Kidney capillary endothelial cell (primary cell): ENCODE measurements at regions not wholly inside any gene's neighbourhood (a gene's known extent, or its start where the extent isn't known, plus 50 kb on each side); places are given as distances from the start of the nearest gene placed in this dataset.

ENCODE experiments used
- DNase-seq: peaks from one replicate; pipeline ENCODE4 v3.0.0-alpha.2; 2018; ENCODE audit warnings: low spot score

DNA sequence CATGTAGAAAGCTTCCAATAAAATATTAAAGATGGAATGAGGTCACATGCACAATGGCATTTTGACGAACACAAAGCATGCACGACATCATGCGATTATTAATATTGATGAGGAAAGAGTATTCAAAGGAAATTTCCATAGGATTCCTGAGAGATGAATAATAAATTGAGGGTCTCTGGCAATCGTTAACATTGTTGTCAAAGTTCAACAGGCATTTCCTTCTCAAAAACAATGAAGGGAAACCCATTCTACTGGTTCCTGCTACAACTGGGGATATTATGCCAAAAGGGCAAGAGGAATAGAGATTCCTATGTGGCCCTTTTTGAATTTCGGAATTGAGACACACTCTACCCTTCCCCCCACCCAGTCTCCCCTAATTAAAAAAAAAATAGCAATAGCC lies 128.3 kb upstream of the NUDT7 start:
- DNase-seq = peak; percentile 88

DNA sequence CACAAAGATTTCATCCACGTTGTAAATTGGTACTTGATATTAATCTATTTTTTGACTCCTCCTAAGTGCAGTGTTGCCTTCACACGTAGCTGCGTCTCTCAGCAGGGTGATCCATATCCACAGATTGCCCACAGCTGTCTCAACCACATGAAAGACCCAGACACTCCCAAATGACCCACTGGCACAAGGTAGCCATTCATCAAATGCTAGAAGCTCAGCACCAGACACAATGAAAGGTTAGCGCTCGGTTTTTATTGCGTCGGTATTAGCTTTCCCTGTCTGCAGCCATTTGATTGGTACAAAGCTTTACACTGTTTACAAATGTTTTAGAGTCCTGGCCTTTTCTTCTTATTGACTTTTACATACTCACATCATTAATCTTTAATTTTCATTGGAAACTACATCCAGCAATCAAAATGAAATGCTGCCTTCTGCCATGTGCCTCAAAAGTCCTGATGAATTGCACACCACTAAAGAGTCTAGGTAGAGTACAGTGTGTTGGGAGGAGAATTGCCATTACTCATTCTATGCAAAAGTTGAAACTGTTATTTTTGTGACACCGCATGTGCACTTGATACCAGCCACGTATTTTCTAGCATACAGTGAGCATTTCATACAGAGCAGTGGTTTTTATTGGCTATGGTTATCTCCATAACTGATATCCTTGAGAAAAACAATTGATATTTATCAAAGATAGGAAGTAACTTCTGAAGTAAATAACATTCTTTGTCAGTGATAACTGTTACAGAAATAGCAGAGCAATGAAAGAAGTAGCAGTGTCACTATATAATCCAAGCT lies 127.3 kb upstream of the NUDT7 start:
- DNase-seq = peak; percentile 30

DNA sequence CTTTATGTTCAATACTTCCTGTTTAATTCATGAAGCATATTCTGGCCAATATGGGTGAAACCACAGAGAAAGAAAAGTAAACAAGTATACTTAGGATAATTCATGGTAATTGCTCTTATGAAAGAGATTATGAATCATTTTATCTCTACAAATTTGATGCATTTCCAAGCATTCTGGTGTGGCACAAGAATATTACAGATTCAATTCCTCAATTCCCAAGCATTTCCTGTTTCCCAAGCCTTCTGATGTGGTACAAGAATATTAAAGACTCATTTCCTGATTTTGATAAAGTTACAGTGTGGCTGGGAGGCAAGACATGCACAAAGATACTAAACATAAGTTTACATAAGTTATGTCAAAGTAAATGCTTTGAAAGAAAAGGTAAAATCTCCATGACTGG lies 126.1 kb upstream of the NUDT7 start:
- peak; percentile 72 for DNase-seq

DNA sequence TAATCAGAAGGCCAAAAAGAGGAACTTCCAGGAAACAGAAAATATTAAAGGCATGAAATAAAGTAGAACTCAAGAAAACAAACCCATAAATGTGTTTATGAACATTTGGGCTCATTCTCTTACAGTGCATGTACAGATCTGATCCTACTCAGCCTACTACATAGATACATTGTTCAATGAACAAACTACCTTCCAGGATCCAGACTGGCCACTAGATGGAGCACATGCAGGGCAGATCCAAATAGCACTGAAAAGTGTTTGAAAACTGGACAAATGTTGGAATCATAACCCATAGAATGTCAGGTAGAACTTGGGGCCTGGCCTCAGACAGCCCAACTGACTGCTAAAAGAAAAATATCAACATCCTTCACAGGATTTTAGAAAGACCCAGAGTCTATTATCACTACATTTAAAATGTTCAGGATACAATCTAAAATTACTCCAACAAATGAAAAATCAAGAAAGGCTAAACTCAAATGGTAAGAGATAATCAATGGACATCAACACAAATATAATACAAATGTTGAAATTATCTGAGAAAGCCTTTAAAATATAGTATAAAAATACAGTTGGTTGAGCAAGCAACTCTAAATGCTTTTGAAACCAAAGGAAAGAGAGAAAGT lies 122.4 kb upstream of the NUDT7 start:
- DNase-seq = peak; percentile 62

DNA sequence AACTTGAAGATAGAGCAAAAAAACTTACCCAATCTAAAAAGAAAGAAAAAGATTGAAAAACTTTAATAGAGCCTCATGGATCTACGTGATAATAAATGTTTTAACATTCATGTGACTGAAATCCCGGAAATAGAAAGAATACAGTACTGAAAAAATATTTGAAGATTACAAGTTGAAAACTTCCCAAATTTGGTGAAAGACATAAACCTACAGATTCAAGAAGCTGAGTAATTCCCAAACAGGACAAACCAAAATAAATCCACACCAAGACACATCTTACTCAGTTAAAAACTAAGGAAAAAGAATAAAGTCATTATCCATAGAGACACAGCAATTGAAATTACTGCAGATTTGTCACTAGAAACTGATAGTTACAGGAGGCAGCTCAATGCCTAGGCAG lies 121.8 kb upstream of the NUDT7 start:
- no peak for DNase-seq

DNA sequence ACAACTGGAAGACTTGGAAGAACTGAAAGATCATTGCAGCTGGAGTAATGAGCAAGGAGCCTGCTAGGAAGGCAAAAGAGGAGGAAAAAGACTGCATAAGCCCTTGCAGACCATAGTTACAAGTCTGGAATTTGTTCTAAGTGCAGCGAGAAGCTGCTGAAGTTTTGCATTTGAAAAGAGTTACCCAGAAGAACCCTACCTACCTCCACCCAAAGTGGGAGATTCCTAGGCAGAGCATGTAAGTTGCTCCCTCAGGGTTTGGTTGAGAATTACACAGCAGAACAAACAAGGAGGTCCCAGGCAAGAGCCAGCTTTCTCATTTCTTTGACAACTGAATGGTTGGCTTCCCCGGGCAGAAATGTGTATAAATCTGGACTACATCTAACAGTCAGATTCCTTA lies 118.7 kb upstream of the NUDT7 start:
- no peak for DNase-seq

DNA sequence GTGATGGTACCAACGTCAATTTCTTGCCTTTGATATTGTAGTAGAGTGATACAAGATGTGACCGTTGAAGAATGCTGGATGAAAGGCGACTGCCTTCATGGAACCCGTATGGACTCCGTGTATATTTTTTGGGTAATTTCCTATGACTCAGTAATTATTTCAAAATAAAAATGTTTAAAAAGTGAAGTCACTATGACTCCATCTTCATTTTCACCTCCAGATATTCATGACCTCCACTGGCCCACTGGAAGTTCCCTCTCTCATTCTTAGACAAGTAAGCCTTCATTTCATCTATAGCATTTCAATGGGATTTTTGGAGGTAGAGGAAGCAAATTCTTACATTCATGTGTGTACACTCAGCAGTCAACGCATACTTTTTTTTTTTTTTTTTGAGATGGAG lies 111.8 kb upstream of the NUDT7 start:
- DNase-seq = no peak

DNA sequence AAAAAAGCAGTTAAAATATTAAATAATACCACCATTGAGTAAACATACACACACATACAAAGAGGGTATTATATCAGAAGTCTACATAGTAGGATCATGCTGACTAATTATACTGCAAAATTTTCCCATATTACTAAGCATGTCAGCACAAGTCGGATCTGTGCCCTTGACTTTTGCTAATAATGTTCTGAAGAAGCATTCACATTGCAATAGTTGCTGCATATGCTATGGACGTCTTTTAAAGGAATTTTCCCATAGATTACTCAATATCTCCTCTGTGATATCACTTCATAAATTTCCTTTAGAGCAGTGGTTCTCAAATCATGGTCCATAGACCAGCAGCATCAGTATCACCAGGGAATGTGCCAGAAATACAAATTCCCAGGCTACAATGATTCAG lies 110.9 kb upstream of the NUDT7 start:
- DNase-seq = no peak

DNA sequence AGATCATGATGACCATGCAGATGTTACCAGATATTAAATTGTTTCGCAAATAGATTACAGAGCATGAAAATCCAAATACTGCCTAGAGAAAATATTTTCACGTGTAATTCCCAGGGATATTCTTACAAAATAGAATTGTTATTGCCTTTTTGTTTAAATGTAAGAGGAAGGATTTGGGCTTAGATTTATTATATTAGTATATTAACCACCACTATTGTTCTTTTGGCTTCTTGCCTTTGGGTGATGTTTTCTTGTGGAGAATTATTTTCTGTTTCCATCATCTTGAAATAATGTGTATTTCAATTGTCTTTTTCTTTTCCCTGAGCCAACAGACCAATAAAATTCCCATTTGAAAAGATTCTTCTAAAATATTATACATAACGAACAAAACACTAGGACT lies 109.7 kb upstream of the NUDT7 start:
- DNase-seq = no peak

DNA sequence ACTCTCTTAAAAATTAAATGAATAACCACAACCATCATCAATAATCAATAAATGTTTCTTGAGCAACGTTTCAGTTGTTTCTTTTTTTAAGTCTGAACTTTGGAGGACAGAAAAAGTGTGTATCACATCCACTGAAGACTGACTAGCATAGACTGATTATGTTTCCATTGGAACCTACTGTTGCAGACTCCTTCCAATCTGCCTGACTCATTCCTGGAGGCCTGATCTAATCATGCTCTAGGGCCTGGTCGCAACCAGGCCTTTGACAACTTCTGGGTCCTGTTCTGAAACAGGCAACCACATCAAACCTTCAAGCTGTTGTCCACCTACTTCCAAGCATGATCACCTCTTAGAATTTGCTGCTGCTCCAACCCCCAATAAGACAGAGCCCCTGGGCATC lies 109.2 kb upstream of the NUDT7 start:
- DNase-seq = no peak

DNA sequence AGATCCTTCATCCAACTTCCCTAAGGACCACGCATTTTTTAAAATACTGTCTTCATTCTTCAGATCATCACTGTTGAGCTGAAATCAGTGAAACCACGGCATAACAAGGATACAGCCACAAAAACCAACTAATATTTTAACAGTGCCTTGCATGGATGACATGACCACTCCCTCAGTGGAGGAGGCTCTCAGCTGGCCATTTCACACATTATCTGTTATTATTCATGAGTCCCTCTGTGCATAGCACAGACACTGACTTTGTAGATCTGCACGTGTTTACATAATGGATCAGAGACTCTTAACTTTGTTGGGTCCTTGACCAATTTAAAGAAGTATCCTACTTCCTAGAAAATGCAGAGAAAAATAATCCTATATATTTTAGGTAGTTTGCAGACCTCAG lies 104.8 kb upstream of the NUDT7 start:
- DNase-seq = no peak

DNA sequence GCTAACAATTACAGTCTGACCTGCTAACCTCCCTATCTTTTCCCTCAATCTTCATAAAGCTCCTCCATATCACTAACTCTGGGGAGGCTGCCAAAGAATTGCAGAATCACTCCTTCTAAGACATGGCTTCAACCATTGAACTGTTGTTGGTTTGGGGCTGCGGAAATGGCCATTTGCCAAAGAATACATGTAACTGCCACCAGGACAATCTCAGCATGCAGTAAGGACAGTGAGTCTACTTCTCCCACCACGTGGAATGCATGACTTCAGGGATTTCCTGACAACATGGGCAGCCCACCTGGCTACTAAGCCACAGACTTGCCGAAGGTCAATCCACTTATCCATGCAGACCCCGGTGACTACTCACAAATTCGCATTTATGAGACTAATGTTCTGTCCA lies 104.3 kb upstream of the NUDT7 start:
- DNase-seq = no peak

DNA sequence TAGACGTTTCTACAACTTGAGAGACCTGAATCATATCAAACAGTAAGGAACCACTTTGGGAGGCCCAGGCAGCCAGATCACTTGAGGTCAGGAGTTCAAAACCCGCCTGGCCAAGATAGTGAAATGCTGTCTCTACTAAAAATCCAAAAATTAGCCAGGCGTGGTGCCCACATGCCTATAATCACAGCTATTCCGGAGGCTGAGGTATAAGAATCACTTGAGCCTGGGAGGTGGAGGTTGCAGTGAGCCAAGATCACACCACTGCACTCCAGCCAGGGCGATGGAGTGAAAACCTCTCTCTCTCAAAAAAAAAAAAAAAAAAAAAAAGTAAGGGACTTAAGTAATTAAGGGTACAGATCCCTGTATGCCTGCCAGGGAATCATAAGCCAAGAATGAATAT lies 103.4 kb upstream of the NUDT7 start:
- DNase-seq = no peak

DNA sequence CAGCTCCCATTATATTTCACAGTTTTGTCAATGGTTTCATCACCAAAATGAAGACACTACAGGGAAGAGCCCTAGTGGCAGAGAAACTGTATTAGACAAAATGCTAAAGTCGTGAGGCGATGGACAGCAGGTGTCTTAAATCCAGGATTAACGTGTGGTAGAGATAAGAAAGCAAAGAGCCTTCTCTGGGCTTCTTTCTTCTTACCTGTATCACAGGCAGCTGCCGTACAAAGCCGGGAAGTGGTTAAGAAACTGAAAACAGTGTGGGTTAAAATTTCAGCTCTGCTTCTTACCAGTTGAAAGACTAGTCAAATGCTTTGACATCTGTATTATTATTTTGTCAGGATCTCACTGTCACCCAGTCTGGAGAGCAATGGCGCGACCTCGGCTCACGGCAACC lies 98.2 kb upstream of the NUDT7 start:
- DNase-seq = no peak

DNA sequence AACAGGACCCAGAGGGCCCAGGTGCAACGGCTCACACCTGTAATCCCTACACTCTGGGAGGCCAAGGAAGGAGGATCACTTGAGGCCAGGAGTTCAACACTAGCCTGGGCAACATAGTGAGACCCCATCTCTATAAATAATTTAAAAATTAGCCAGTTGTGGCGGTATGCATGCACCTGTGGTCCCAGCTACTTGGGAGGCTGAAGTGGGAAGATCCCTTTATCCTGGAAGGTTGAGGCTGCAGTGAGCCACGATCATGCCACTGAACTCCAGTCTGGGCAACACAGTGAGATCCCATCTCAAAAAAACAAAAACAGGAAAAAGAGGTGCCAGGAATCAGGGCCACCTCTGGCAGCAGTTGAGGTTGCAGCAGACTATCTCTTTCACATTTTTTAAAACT lies 85.7 kb upstream of the NUDT7 start:
- no peak for DNase-seq

DNA sequence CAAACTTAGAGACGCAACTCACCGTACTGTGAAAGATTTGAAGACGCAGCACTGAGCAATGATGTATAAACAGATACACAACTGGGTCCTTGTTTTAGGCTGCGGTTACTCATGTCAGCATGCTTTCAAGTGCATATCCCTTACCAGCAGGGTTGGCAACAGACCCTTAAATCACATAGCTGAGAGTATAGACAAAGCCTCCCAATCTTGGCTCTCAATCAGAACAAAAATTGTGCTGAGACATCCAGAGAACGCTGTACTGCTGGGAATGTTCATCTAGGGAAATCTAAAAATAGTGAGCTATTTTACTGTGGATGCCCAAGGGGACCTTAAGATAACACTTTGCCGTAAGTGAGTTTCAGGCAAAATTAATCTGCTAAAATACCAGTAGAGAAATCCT lies 84.4 kb upstream of the NUDT7 start:
- DNase-seq = no peak

DNA sequence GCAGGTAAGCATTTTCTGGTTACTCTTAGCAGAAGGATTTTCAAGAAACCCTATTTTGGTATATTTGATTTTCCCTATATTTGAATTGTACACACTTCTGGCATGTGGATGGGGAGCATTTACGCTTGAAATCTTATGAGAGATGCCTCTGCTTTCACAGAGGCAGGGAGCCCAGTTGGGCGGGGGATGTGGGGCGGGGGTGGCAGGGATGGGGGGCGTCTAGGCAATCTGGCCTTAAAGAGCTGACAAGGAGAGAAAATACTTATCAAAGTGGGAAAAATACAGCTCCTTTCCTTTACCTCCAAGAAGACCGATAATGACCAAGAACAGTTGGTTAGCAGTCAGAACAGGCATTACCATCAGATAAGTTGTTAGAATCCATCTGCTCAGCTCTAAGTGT lies 79.1 kb upstream of the NUDT7 start:
- no peak for DNase-seq

DNA sequence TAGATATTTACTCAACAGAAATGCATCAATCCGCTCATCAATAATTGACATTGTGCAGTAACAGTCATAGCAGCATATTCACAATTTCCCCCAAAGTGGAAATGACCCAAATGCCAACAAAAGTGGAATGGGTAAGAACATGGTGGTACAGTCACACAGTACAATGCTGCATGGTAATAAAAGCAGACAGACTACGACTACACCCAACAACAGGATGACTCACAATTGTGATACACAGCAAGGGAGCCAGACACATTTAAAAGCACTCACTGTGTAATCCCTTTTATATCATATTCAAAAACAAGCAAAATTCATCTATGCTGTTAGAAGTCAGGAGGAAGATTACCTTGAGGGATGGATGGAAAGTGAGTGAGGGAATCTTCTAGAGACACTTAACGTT lies 76.5 kb upstream of the NUDT7 start:
- peak; percentile 34 for DNase-seq

DNA sequence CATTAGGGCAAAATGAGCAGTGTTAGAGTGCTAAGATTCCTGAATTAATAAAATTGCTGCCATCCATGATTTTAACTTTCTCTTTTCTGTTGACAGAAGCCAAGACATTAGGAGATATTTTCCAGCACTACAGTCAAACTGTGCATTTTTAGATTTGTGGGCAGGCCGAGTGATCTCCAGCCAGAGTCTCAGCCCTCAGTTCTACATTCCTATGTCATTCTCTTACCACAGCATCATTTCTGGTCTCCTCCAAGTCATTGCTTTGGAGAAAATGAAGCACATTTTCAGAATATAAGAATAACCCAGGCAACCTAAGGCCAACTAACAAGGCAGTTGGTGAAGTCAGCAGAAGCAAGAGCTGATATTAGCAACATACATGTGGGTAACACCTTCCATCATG lies 74.6 kb upstream of the NUDT7 start:
- DNase-seq = no peak

DNA sequence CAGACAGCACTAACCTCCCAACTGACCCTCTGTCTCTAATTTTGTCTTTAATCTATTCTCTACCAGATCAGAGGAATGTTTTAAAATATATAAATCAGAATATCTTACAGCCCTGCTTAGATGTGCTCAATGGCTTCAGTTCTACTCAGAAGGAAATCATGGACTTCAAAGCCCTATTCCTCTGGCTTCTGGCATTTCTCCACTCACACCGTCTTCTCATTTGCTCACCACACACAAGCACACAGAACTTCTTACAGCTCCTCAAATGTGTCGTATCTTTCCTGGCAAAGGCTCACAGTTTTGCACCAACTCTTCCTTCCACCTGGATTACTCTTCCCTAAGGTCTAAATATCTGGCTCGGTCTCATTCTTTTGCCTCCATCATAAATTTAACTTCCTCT lies 71.6 kb upstream of the NUDT7 start:
- DNase-seq = no peak

DNA sequence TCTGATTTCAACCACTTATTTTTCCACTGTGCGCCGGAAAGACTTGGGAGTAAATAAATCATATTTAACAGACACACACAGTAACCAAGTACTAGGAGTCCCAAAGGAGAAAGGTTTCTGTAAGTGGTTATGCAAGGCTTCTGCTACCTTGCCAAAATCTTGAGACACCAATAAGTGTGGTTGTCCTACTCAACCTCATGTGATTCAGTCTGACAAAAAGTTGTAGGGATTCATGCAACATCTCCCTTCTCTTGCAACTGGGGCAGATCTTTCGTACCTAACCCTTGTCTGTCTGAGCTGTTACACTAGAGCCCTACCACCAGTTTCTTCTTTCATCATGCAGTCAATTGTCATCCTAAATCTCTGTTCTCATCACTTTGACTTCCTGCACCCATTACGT lies 69.9 kb upstream of the NUDT7 start:
- no peak for DNase-seq

DNA sequence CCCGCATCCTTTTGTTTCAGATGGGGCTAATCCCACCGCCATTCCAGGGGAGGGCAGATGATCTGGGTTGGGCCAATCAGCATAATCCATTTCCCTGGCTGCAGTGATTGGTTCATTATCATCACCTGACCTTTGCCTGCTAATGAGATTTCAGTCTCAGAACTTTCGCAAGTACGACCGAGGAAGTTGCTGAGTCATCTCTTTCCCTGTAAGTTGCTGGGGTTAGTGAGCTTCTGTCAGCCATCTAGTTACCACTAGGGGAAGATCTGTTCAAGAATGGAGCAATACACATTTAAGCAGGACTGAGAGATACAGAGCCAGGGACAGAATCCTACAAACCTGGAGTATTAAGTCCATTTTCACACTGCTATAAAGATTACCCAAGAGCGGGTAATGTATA lies 65.3 kb upstream of the NUDT7 start:
- DNase-seq = no peak

DNA sequence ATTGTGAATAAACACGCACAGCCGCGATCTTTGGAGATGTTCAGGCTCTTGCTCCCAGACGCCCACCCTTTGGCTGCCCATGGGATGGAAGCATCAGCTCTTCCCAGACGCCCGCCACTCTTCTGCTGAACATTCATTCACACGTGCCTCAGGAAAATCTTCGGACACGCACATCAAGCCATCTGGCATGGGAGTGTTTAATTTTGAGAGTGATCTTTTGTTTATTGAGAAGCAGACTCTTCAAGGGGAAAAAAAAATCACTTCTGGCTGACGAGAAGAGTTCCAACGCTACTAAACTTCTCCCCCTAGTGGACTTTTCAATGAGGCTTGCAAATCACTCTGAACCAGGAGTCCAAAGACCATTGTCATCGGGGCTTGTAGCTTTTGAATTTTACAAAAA lies 62.0 kb upstream of the NUDT7 start:
- DNase-seq = peak; percentile 62

DNA sequence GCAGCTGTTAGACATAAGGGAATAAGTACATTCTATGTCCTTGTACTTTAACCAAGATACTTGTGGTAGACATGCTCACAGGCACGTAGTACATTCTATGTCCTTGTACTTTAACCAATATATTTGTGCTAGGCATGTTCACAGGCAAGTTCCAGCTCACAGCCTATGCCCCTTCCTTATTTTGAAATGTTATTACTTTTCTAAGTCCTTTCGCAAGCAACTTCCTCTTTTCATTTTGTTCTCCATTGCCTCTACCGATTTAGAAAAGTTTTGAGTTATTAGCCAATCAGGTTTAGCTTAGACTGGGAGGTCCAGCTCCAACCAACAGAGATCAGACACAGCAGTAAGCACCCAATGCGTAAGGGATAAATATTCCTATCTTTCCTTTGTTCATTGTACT lies 60.1 kb upstream of the NUDT7 start:
- no peak for DNase-seq
